HepG2 (cell line): ENCODE measurements at regions not wholly inside any gene's neighbourhood (a gene's known extent, or its start where the extent isn't known, plus 50 kb on each side); places are given as distances from the start of the nearest gene placed in this dataset.
A peak's percentile ranks its signal among the peaks of the same experiment; 100 is the strongest.

Experiments
- ATAC-seq: fragments of 200-7000 bp; cut with Tn5 transposase; 3 replicates; pipeline ENCODE4 v1.9.1; 2020; ENCODE audit warnings: mild to moderate bottlenecking, moderate library complexity
- BruUV-seq: library from RNA; stranded (reverse); fragments of 400-500 nt; replicated peaks from 2 replicates; lab custom pipeline; 2021; lab: Mats Ljungman, UMichigan
- CTCF ChIA-PET: fragments of 300-600 bp; formaldehyde crosslinking; extraction: SDS; loops from one replicate; lab custom pipeline; 2021; ENCODE audit warnings: low total read pairs, inconsistent platforms, low intra/inter-chr PET ratio; lab: Yijun Ruan, JAX
- POLR2A ChIA-PET: fragments of 350-600 bp; sonication (Branson Sonifier 250); formaldehyde crosslinking; loops from one replicate; lab custom pipeline; 2020; ENCODE audit warnings: antibody characterized with exemption, inconsistent platforms; lab: Yijun Ruan, JAX
- DNase-seq: peaks from one replicate; pipeline ENCODE4 v3.0.0-alpha.2; 2015; ENCODE audit warnings: low spot score
- FAIRE-seq: peaks from 3 replicates; lab custom pipeline; 2011; peaks lifted over from hg19 to GRCh38; lab: Jason Lieb, UNC
- H2AFZ ChIP-seq: one replicate; pipeline ENCODE4 v1.6.1; 2011; ENCODE audit warnings: low read length, inconsistent platforms
- H3K27ac ChIP-seq: fragments of 300-600 bp; 3 replicates; pipeline ENCODE4 v1.8.0; 2011; ENCODE audit warnings: mixed run types, mild to moderate bottlenecking, mixed read lengths, low read length, inconsistent platforms; ENCODE audit not compliant: insufficient read depth; ENCODE audit errors: extremely low read length
- H3K27me3 ChIP-seq, 2 experiments: fragments of 200-600 bp in 1 of 2; 2 replicates in 1 of 2; 3 replicates in 1 of 2; pipeline versions ENCODE4 v1.6.0 to v1.8.0; 2011; ENCODE audit warnings: low read length in 2 of 2, mild to moderate bottlenecking in 2 of 2, moderate library complexity in 2 of 2, inconsistent platforms in 1 of 2; ENCODE audit not compliant: insufficient read depth in 2 of 2, control insufficient read depth in 1 of 2
- H3K36me3 ChIP-seq, 2 experiments: fragments of 200-600 bp in 1 of 2; replicated peaks in 1 of 2; 2 replicates in 1 of 2; 3 replicates in 1 of 2; pipeline versions ENCODE4 v1.5.1 to v1.8.0; 2011; ENCODE audit warnings: low read length in 2 of 2, inconsistent platforms in 1 of 2; ENCODE audit not compliant: insufficient read depth in 2 of 2, control insufficient read depth in 1 of 2
- H3K4me1 ChIP-seq: 2 replicates; pipeline ENCODE4 v1.5.1; 2012; ENCODE audit warnings: low read length, inconsistent platforms; ENCODE audit not compliant: insufficient read depth
- H3K4me2 ChIP-seq: 2 replicates; pipeline ENCODE4 v1.6.0; 2011; ENCODE audit warnings: low read depth, low read length, inconsistent platforms
- H3K4me3 ChIP-seq, 3 experiments: fragments of 200-600 bp in 1 of 3; sonication (generic), shearing (Covaris generic) in 1 of 3; replicated peaks in 1 of 3; 2 replicates each; pipeline ENCODE4 v1.5.1; 2011 to 2016; ENCODE audit warnings: low read length in 3 of 3, inconsistent platforms in 2 of 3, low read depth in 2 of 3, mild to moderate bottlenecking in 2 of 3, control low read depth in 1 of 3, mixed read lengths in 1 of 3; ENCODE audit not compliant: insufficient read depth in 1 of 3
- H3K79me2 ChIP-seq: one replicate; pipeline ENCODE4 v1.6.1; 2011; ENCODE audit warnings: low read length, inconsistent platforms; ENCODE audit not compliant: insufficient read depth
- H3K9ac ChIP-seq: 2 replicates; pipeline ENCODE4 v1.6.0; 2011; ENCODE audit warnings: mild to moderate bottlenecking, low read depth, low read length, inconsistent platforms; ENCODE audit not compliant: insufficient read depth
- H3K9me3 ChIP-seq: 2 replicates; pipeline ENCODE4 v1.5.1; 2012; ENCODE audit warnings: mild to moderate bottlenecking, low read length
- H4K20me1 ChIP-seq: 2 replicates; pipeline ENCODE4 v1.6.0; 2011; ENCODE audit warnings: inconsistent platforms, mild to moderate bottlenecking, low read length, moderate library complexity; ENCODE audit not compliant: insufficient read depth
- AGO1 ChIP-seq: fragments of 200-400 bp; formaldehyde crosslinking; IDR thresholded peaks from 2 replicates; pipeline ENCODE4 v1.6.1; 2017; ENCODE audit warnings: mild to moderate bottlenecking, low read depth, low read length, moderate library complexity; ENCODE audit not compliant: poor library complexity, severe bottlenecking
- CREB1 ChIP-seq, 2 experiments: fragments of 450-650 bp in 1 of 2; IDR thresholded peaks; 2 replicates each; pipeline ENCODE4 v1.6.1; 2016 to 2017; ENCODE audit warnings: control low read depth in 1 of 2, mild to moderate bottlenecking in 1 of 2, missing compliant biosample characterization in 1 of 2, missing genetic modification characterization in 1 of 2
- GABPA ChIP-seq, 2 experiments: IDR thresholded peaks; 2 replicates each; pipeline ENCODE4 v1.6.1; 2011 to 2016; ENCODE audit warnings: low read depth in 2 of 2, low read length in 1 of 2, missing biosample characterization in 1 of 2, missing genetic modification characterization in 1 of 2
- MED8 ChIP-seq: sonication (generic); formaldehyde crosslinking; IDR thresholded peaks from 2 replicates; pipeline ENCODE4 v1.8.1; 2023; ENCODE audit warnings: mild to moderate bottlenecking, missing genetic modification reagents; ENCODE audit not compliant: insufficient replicate concordance
- NFE2L2 ChIP-seq: fragments of 150-350 bp; IDR thresholded peaks from 2 replicates; pipeline ENCODE4 v1.6.1; 2014; ENCODE audit warnings: low read length
- RFXAP ChIP-seq: sonication (generic); formaldehyde crosslinking; IDR thresholded peaks from 2 replicates; pipeline ENCODE4 v1.4.0; 2020; ENCODE audit warnings: missing genetic modification reagents, borderline replicate concordance
- SALL2 ChIP-seq: sonication (generic); formaldehyde crosslinking; IDR thresholded peaks from 2 replicates; pipeline ENCODE4 v1.8.1; 2023; ENCODE audit warnings: mild to moderate bottlenecking, missing genetic modification reagents, inconsistent platforms
- SNAI1 ChIP-seq: sonication (generic); formaldehyde crosslinking; IDR thresholded peaks from 2 replicates; pipeline ENCODE4 v1.5.0; 2020; ENCODE audit warnings: mild to moderate bottlenecking, missing genetic modification reagents, borderline replicate concordance
- ZNF205 ChIP-seq: IDR thresholded peaks from 2 replicates; pipeline ENCODE4 v1.6.1; 2018; ENCODE audit warnings: missing biosample characterization, missing genetic modification reagents
- WGBS: methylation state at CpG from one replicate; pipeline ENCODE4 v1.1.6; 2017; ENCODE audit warnings: low lambda C conversion rate; 5-methylcytosine and 5-hydroxymethylcytosine counted together
- in situ Hi-C: cut with HindIII; loops from 2 replicates; pipeline ENCODE4 v1.10.0; 2017; ENCODE audit warnings: low pct_unique_long_range_greater_than_20kb; ENCODE audit not compliant: extremely low pct_ligation_motif_present
- intact Hi-C: fragments of 100-400 bp; cut with micrococcal nuclease; formaldehyde crosslinking; loops from one replicate; pipeline ENCODE4 v1.10.0; 2022; ENCODE audit not compliant: unreplicated experiment
- TF ChIP-seq, protein P1 (sequence below): sonication (generic); formaldehyde crosslinking; IDR thresholded peaks from 2 replicates; pipeline ENCODE4 v1.8.0; 2022; ENCODE audit warnings: mild to moderate bottlenecking, missing genetic modification reagents, moderate library complexity
- TF ChIP-seq, protein P2 (sequence below): sonication (generic); formaldehyde crosslinking; IDR thresholded peaks from 2 replicates; pipeline ENCODE4 v1.9.0; 2021; ENCODE audit warnings: missing genetic modification reagents, borderline replicate concordance
- TF ChIP-seq, protein P3 (sequence below): sonication (generic); formaldehyde crosslinking; IDR thresholded peaks from 2 replicates; pipeline ENCODE4 v1.4.0; 2020; ENCODE audit warnings: low read depth, mild to moderate bottlenecking, missing genetic modification reagents

DNA sequence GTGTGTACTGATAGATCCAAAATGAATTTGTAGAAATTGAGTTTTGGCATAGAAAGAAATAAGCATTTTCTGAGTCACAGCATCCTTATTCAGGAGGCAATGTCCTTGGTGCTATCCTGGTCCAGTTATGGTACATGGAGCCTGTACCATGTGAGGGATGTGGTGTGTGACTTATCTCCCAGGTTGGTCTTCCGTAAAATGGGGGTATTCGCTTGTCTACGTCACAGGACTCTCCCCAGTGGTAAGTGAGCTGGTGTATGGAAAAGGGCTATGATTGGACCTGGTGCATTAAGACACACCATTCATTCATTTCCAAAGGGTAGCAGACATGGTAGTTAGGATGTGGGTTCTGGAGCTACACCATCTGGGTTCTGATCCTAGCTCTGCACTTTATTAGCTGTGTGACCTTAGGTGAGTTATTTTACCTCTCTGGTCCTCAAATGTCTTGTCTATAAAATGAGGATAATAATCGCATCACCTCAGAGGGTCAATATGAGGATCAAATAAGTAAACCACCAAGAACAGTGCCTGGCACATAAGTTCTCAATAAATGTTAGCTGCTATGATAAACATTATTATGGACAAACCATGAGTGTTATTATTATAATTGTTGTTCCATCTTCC, 119.2 kb downstream of the MYCN start:
- Histone ChIP-seq H4K20me1 (no peaks in the 10 kb centered on the region), H3K4me3 (no peak overlapping the region), H3K4me2 (no peak overlapping the region), H3K4me1 (peaks cover 8% of the 10 kb centered on the region; the same call in 1 of the 2 replicates), H3K9ac (no peak overlapping the region), H3K27ac (no peak overlapping the region), H3K79me2 (no peaks in the 10 kb centered on the region), H3K36me3 (no peaks in the 10 kb centered on the region), H3K9me3 (peaks cover 22% of the 10 kb centered on the region), H3K27me3 (no peaks in the 10 kb centered on the region), H2AFZ (no peak overlapping the region)
- in situ Hi-C loops: no loop called here
- TF ChIP-seq SNAI1 (CRISPR knock-in tag): no peak
- no peak for TF ChIP-seq MED8 (CRISPR knock-in tag)
- peak; percentile 52; the same call in 1 of the 2 replicates for TF ChIP-seq CREB1 (IDR thresholded peaks at IDR 0.05)
- no peak for TF ChIP-seq CREB1 (CRISPR knock-in tag; IDR thresholded peaks at IDR 0.05)
- TF ChIP-seq ZNF205 (CRISPR knock-in tag): no peak
- no peak for TF ChIP-seq NFE2L2
- TF ChIP-seq, protein P1, sequence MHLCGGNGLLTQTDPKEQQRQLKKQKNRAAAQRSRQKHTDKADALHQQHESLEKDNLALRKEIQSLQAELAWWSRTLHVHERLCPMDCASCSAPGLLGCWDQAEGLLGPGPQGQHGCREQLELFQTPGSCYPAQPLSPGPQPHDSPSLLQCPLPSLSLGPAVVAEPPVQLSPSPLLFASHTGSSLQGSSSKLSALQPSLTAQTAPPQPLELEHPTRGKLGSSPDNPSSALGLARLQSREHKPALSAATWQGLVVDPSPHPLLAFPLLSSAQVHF: no peak
- no peak for ATAC-seq
- no TSS peak for BruUV-seq
- intact Hi-C loops: no loop called here
- CTCF ChIA-PET: no interaction called here
- 61% methylated on average over 4 of the region's 4 CpGs for WGBS
- no peak for DNase-seq
- POLR2A ChIA-PET: no interaction called here
- FAIRE-seq: no peak

DNA sequence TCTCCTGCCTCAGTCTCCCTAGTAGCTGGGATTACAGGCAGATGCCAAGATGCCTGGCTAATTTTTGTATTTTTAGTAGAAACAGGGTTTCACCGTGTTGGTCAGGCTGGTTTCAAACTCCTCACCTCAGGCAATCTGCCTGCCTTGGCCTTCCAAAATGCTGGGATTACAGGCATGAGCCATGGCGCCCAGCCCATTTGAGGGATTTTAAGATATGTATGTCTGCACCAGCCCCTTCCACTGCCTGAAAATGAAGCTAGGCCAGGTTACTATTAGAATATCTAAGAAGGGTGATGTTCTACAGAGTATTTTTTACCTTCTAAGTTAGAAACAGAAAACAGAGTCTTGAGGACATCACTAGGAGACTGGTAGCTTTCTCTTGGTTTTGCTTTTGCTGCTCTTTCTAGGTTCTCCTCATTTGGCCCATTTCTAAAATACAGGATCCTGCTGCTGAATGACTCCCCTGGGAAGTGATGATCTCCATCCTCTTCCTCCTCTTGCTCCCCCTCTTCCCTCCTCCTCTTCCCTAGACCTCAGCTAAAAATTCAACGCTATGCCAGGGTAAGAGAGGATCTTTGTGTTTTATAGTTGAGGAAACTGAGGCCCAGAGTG, 118.5 kb downstream of the MYCN start:
- no peak for ATAC-seq
- intact Hi-C loops: no loop called here
- no peak for FAIRE-seq
- no peak for TF ChIP-seq RFXAP
- no peak for TF ChIP-seq GABPA (IDR thresholded peaks at IDR 0.05; ENCODE audit: low read depth, low read length)
- no peak for TF ChIP-seq GABPA (CRISPR knock-in tag; IDR thresholded peaks at IDR 0.05; ENCODE audit: low read depth)
- TF ChIP-seq SALL2 (CRISPR knock-in tag): no peak
- TF ChIP-seq, protein P2, sequence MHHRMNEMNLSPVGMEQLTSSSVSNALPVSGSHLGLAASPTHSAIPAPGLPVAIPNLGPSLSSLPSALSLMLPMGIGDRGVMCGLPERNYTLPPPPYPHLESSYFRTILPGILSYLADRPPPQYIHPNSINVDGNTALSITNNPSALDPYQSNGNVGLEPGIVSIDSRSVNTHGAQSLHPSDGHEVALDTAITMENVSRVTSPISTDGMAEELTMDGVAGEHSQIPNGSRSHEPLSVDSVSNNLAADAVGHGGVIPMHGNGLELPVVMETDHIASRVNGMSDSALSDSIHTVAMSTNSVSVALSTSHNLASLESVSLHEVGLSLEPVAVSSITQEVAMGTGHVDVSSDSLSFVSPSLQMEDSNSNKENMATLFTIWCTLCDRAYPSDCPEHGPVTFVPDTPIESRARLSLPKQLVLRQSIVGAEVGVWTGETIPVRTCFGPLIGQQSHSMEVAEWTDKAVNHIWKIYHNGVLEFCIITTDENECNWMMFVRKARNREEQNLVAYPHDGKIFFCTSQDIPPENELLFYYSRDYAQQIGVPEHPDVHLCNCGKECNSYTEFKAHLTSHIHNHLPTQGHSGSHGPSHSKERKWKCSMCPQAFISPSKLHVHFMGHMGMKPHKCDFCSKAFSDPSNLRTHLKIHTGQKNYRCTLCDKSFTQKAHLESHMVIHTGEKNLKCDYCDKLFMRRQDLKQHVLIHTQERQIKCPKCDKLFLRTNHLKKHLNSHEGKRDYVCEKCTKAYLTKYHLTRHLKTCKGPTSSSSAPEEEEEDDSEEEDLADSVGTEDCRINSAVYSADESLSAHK (CRISPR knock-in tag): no peak
- TF ChIP-seq AGO1: no peak
- TF ChIP-seq, protein P3, sequence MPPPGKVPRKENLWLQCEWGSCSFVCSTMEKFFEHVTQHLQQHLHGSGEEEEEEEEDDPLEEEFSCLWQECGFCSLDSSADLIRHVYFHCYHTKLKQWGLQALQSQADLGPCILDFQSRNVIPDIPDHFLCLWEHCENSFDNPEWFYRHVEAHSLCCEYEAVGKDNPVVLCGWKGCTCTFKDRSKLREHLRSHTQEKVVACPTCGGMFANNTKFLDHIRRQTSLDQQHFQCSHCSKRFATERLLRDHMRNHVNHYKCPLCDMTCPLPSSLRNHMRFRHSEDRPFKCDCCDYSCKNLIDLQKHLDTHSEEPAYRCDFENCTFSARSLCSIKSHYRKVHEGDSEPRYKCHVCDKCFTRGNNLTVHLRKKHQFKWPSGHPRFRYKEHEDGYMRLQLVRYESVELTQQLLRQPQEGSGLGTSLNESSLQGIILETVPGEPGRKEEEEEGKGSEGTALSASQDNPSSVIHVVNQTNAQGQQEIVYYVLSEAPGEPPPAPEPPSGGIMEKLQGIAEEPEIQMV (CRISPR knock-in tag): no peak

More for the DNA sequence above, 118.5 kb downstream of the MYCN start:
- Histone ChIP-seq H3K79me2 (no peaks in the 10 kb centered on the region), H3K4me2 (no peak overlapping the region), H3K9me3 (peaks cover 15% of the 10 kb centered on the region), H4K20me1 (no peaks in the 10 kb centered on the region), H3K27ac (no peak overlapping the region), H3K9ac (no peak overlapping the region), H3K4me1 (peaks cover 8% of the 10 kb centered on the region; the same call in 1 of the 2 replicates), H3K36me3 (no peaks in the 10 kb centered on the region), H3K27me3 (no peaks in the 10 kb centered on the region; a peak in 1 of 5 replicates), H2AFZ (no peak overlapping the region), H3K4me3 (no peak overlapping the region)
- in situ Hi-C loops: no loop called here
- CTCF ChIA-PET: no interaction called here
- WGBS: 34% methylated on average over 3 of the region's 3 CpGs
- BruUV-seq: no TSS peak
- DNase-seq: no peak
- POLR2A ChIA-PET: interaction anchor here (1.4 kb wide), 1 partner anchor 10 kb away, joined by 6 read pairs; no protein-coding TSS in a partner anchor
